ENCODE measurements at regions not wholly inside any gene's neighbourhood (a gene's known extent, or its start where the extent isn't known, plus 50 kb on each side); places are given as distances from the start of the nearest gene placed in this dataset.

- TF ChIP-seq CTCF (IDR thresholded peaks at IDR 0.05): no peak
- TF ChIP-seq POLR2A (IDR thresholded peaks at IDR 0.05): no peak
- TF ChIP-seq EP300 (IDR thresholded peaks at IDR 0.05): no peak
- TF ChIP-seq POLR2AphosphoS5 (IDR thresholded peaks at IDR 0.05): no peak
These were observed 316.6 kb upstream of the NDST4 start for GRCh38 chr4:115430024-115430423.
